ENCODE measurements at regions not wholly inside any gene's neighbourhood (a gene's known extent, or its start where the extent isn't known, plus 50 kb on each side); places are given as distances from the start of the nearest gene placed in this dataset.

- TF ChIP-seq CTCF (IDR thresholded peaks at IDR 0.05): no peak
- TF ChIP-seq ZFX (IDR thresholded peaks at IDR 0.05; ENCODE audit: borderline replicate concordance): no peak
Observed at GRCh38 chr19:31956771-31957392, 388.5 kb upstream of the ZNF507 start.
